PC-3 (cell line): ENCODE measurements at regions not wholly inside any gene's neighbourhood (a gene's known extent, or its start where the extent isn't known, plus 50 kb on each side); places are given as distances from the start of the nearest gene placed in this dataset.

ENCODE experiments used
- EZH2phosphoT487 ChIP-seq: fragments of 300-600 bp; sonication (generic); IDR thresholded peaks from 2 replicates; pipeline ENCODE4 v1.6.1; 2018; ENCODE audit warnings: mild to moderate bottlenecking, antibody characterized with exemption, low read length, borderline replicate concordance
- TF ChIP-seq, protein P1 (sequence below): fragments of 300-600 bp; sonication (generic); conservative IDR thresholded peaks from 2 replicates; pipeline ENCODE4 v1.5.1; 2017; ENCODE audit warnings: antibody characterized with exemption, low read depth, mild to moderate bottlenecking, low read length

DNA sequence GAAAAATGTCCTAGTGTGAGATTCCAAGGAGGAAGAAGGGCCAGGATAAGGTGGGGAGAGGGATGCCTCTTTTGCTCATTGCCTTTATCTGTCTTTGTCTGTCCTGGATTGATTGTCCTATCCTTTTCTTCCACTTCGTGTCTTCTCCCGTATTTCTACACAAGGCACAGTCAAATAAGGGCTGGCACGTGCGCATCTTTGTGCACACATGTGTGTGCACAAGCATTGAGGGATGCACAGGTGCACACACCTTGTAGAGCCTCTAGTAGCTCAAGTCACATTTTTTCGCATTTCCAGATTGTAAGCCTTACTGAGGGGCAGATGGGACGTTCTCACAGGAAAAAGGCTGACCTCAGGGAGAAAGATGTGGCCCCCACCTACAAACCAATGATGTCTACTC, 170.2 kb upstream of the TNP1 start:
- TF ChIP-seq, protein P1, sequence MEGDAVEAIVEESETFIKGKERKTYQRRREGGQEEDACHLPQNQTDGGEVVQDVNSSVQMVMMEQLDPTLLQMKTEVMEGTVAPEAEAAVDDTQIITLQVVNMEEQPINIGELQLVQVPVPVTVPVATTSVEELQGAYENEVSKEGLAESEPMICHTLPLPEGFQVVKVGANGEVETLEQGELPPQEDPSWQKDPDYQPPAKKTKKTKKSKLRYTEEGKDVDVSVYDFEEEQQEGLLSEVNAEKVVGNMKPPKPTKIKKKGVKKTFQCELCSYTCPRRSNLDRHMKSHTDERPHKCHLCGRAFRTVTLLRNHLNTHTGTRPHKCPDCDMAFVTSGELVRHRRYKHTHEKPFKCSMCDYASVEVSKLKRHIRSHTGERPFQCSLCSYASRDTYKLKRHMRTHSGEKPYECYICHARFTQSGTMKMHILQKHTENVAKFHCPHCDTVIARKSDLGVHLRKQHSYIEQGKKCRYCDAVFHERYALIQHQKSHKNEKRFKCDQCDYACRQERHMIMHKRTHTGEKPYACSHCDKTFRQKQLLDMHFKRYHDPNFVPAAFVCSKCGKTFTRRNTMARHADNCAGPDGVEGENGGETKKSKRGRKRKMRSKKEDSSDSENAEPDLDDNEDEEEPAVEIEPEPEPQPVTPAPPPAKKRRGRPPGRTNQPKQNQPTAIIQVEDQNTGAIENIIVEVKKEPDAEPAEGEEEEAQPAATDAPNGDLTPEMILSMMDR, result no peak
- no peak for TF ChIP-seq EZH2phosphoT487
